ENCODE measurements at regions not wholly inside any gene's neighbourhood (a gene's known extent, or its start where the extent isn't known, plus 50 kb on each side); places are given as distances from the start of the nearest gene placed in this dataset.

GRCh38 chr16:52066962-52067361 is 480.0 kb downstream of the TOX3 start:
- no peak for DNase-seq (ENCODE audit: low read depth in 1 of 2, low spot score in 1 of 2)
- H3K27me3 ChIP-seq (ENCODE audit: insufficient read depth, poor library complexity, severe bottlenecking): no peaks in the 10 kb centered on the region
- H3K4me3 ChIP-seq (replicated peaks; ENCODE audit: insufficient read depth, low read length): no peak overlapping the region
- TF ChIP-seq GABPA (IDR thresholded peaks at IDR 0.05; ENCODE audit: low read depth) (no peak), REST (IDR thresholded peaks at IDR 0.05; ENCODE audit: insufficient replicate concordance, low read depth) (no peak), POLR2AphosphoS5 (IDR thresholded peaks at IDR 0.05; ENCODE audit: low read depth) (no peak), CTCF (IDR thresholded peaks at IDR 0.05; ENCODE audit: insufficient read depth, low read length) (no peak), SPI1 (IDR thresholded peaks at IDR 0.05; ENCODE audit: borderline replicate concordance, low read depth) (no peak)
- no peak overlapping the region for H3K27ac ChIP-seq (replicated peaks)

- Histone ChIP-seq H3K27ac (replicated peaks) (no peak overlapping the region), H3K4me3 (replicated peaks; ENCODE audit: insufficient read depth, low read length) (no peak overlapping the region), H3K27me3 (ENCODE audit: insufficient read depth, poor library complexity, severe bottlenecking) (no peaks in the 10 kb centered on the region)
- TF ChIP-seq CTCF (IDR thresholded peaks at IDR 0.05; ENCODE audit: insufficient read depth, low read length) (no peak), GABPA (IDR thresholded peaks at IDR 0.05; ENCODE audit: low read depth) (no peak), SPI1 (IDR thresholded peaks at IDR 0.05; ENCODE audit: borderline replicate concordance, low read depth) (no peak), REST (IDR thresholded peaks at IDR 0.05; ENCODE audit: insufficient replicate concordance, low read depth) (no peak), POLR2AphosphoS5 (IDR thresholded peaks at IDR 0.05; ENCODE audit: low read depth) (no peak)
- no peak for DNase-seq (ENCODE audit: low read depth in 1 of 2, low spot score in 1 of 2)
Measured at GRCh38 chr16:52056259-52056658, 490.7 kb downstream of the TOX3 start.

- no peak for DNase-seq (ENCODE audit: low read depth in 1 of 2, low spot score in 1 of 2)
- Histone ChIP-seq H3K4me3 (replicated peaks; ENCODE audit: insufficient read depth, low read length) (no peak overlapping the region), H3K27me3 (ENCODE audit: insufficient read depth, poor library complexity, severe bottlenecking) (no peaks in the 10 kb centered on the region), H3K27ac (replicated peaks) (no peak overlapping the region)
- TF ChIP-seq CTCF (IDR thresholded peaks at IDR 0.05; ENCODE audit: insufficient read depth, low read length) (no peak), GABPA (IDR thresholded peaks at IDR 0.05; ENCODE audit: low read depth) (no peak), REST (IDR thresholded peaks at IDR 0.05; ENCODE audit: insufficient replicate concordance, low read depth) (no peak), POLR2AphosphoS5 (IDR thresholded peaks at IDR 0.05; ENCODE audit: low read depth) (no peak)
Measured at GRCh38 chr16:52055381-52055780, 491.6 kb downstream of the TOX3 start.

Data from HL-60 (cell line).